GM12801 (cell line): ENCODE measurements at regions not wholly inside any gene's neighbourhood (a gene's known extent, or its start where the extent isn't known, plus 50 kb on each side); places are given as distances from the start of the nearest gene placed in this dataset.

ENCODE experiments used
- CTCF ChIP-seq: IDR thresholded peaks from one replicate; pipeline ENCODE4 v1.5.1; 2011; ENCODE audit warnings: control low read depth; ENCODE audit not compliant: insufficient read length; ENCODE audit errors: extremely low read depth

- no peak for TF ChIP-seq CTCF
Measured at GRCh38 chr15:70432924-70433495, 330.3 kb downstream of the UACA start.

- no peak for TF ChIP-seq CTCF
Measured at GRCh38 chr15:70431854-70432253, 331.5 kb downstream of the UACA start.

GRCh38 chr15:70430069-70430468 is 332.4 kb upstream of the TLE3 start:
- TF ChIP-seq CTCF = no peak

GRCh38 chr15:70429056-70429722 is 331.5 kb upstream of the TLE3 start:
- no peak for TF ChIP-seq CTCF

- no peak for TF ChIP-seq CTCF
Measured at GRCh38 chr15:70428211-70428822, 330.6 kb upstream of the TLE3 start.

- TF ChIP-seq CTCF = no peak
Measured at GRCh38 chr15:70427167-70428120, 329.7 kb upstream of the TLE3 start.
